Esophagus mucosa (tissue), 1 donor: ENCODE measurements at regions not wholly inside any gene's neighbourhood (a gene's known extent, or its start where the extent isn't known, plus 50 kb on each side); places are given as distances from the start of the nearest gene placed in this dataset.
A peak's percentile ranks its signal among the peaks of the same experiment; 100 is the strongest.

Source experiments
- ATAC-seq: fragments of 200-7000 bp; cut with Tn5 transposase; one replicate; pipeline ENCODE4 v1.9.1; 2020
- donor health status: DM: yes; HTN: yes; CAD: no.

DNA sequence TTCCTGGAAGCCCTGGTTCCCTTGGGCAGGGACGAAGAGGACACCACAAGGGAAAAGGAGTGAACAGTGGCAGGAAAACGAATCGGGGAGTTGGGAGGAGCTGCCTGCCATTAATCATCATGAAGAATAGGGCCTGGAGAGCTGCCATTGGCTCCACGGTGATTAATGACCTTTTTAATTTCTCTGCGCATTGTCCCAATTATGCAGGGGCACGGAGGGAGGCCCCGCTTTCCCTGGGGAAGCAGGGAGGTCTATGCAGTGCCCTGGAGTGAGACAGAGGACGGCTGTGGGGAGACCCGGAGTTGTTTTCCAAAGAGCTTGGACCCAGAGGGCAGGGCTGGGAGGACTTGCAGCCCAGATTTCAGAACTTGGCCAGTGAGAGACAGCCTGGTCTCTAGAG lies 338.9 kb upstream of the C16orf82 start:
- ATAC-seq = peak; percentile 47

DNA sequence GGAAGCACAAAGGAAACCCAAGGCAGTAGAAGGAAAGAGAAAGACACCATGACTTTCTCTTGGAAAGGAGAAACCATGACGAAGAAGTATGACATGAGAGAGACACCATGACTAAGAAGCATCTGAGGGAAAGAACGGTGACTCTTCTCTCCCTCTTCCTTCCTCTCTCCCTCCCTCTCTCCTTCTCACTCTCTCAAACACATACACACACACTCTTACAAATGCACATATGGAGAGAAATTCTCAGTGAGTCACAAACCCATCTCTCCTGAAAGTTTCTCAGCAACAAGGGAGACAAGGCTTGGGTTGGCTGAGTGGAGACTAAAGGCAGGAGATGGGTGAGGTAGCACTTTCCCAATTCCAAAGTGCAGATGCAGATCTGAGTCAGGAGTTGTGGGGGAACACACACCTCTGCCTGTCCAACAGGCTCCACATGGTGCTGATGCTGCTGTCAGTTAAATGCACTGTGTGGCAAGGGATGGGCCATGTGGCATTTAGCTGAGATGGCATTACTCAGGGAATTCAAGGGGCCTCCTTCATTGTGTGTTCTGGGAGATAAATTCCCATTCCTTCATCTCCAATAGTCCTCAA lies 336.7 kb upstream of the C16orf82 start:
- ATAC-seq = peak; percentile 52

DNA sequence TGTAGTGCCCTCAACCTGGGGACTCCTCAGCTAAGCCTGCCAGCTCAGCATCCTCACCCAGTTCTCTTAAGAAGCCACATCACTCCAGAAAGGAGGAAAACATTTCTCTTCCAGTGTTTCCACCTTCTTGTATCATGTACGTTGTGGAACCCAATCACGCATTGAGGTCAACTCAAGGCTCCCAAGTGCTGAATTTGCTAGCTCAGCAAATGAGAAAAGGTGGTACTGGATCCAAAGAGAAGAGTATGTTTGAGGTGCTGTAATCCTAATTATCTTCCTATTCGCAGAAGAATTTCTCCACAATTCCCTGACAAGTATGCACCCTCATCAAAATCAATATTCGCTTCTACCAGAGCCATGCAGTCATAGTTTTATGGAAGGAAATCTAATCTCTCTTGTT lies 335.0 kb upstream of the C16orf82 start:
- ATAC-seq = no peak

DNA sequence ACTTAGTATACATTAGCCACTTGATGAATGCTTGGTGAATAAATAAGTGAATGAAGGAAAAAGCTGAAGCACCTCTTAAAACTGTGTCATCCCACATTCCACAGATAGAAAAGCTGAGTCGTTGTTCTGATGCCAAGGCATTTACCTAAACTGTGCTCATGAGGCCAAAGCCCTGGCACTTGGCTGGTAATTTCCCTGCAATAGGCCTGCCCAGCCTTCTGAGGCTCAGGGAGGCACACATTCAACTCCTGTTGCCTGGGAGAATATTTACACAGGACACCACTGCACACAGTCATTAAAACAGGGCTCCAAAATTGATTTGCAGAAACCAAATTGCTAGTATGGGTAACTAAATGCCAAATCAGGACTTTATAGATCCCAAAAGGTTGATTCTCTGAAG lies 333.0 kb upstream of the C16orf82 start:
- no peak for ATAC-seq

DNA sequence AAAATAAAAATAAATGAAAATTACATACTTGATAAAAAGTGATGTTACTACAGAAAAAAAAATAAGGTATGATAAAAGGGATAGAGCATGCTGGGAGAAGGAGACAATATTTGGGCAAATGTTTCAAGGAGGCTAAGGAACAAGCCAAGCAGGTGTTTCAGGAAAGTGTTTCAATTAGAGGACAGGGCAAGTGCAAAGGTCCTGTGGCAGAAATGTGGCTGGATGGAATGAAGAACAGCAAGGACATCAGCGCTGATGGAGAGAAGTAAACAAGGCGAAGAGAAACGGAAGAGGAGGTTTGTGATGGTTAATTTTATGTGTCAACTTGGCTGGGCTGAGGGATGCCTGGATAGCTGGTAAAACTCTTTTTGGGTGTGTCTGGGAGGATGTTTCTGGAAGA lies 331.2 kb upstream of the C16orf82 start:
- ATAC-seq = no peak

DNA sequence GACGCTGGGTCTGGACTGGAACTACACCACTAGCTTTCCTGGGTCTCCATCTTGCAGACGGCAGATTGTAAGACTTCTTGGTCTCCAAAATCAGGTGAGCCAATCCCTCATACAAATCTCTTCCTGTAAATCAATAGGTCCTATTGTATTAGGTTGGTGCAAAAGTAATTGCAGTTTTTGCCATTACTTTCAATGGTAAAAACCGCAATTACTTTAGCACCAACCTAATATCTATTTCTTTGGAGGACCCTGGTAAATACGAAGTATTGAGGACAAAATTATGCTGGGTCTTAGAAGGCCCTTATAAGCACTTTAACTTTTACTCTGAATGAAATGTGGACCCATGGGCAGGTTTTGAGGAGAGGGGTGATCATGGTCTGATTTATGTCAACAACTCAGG lies 330.6 kb upstream of the C16orf82 start:
- ATAC-seq = no peak

DNA sequence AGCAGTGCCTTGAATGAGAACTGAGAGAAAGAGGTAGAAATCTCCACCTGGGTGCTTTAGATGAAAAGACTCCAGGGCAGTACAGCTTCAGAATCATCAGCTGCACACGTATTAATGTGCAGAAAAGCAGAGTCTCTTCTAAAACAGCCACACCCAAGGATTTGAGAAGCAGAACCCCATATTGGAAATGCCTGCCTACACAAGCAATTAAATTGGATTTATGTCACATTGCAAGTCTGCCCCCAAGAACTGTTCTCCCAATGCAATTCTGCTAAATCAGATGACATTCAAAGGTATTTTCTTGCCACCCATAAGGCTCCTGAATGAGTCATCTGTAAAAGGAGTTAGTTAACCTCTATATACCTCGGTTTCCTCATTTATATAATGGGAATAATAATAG lies 326.0 kb upstream of the C16orf82 start:
- no peak for ATAC-seq

DNA sequence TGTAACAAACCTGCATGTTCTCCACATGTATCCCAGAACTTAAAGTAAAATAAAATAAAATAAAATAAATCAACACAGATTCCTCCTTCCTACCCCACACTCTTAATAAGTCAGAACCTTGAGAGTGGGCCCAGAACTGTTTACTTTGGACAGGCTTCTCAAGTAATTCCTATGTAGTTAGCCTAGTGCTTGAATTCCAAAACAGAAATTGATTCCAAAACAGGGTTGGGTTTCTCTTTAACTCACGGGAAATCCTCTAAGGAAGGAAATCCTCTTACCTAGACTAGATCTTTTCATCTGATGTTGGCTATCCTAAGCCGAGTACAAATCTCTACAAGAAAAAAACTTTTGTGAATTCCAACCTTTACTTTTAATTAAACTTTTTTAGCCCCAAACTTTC lies 324.7 kb upstream of the C16orf82 start:
- no peak for ATAC-seq

DNA sequence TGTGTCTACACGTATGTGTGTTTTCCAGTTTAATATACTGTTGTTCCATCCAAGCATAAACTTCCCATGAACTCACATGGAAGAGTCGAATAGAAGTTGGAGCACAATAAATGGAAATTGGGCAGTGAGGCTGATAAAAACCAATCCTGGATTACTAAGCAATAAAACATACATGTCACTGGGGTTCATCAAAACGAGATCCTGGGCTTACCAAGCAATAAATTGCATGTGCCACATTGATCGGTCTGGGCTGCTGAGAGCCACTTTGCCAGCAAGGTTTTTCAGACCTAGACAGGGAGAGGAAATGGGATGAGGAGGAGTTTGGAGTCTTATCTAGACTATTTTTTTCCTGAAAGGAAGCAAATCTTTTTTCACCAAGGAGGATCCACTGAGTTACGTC lies 322.3 kb upstream of the C16orf82 start:
- ATAC-seq = no peak

DNA sequence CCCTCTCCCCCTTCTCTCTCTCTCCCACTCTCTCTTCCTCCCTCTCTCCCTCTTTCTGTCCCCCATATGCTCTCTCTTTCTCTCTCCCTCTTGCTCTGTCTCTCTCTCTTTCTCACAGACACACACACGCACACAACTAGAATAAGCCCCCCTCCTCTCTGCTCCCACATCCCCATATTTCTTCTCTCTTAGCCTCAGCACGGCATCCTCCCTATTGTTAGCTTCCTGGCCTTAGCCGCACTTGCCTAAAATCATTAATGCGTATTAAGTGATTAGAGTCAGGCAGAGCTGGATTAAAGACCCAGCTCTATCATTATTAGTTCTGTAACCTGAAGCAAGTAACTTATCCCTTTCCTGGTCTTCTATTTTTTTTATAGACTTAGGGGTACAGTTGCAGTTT lies 319.0 kb upstream of the C16orf82 start:
- ATAC-seq = no peak

DNA sequence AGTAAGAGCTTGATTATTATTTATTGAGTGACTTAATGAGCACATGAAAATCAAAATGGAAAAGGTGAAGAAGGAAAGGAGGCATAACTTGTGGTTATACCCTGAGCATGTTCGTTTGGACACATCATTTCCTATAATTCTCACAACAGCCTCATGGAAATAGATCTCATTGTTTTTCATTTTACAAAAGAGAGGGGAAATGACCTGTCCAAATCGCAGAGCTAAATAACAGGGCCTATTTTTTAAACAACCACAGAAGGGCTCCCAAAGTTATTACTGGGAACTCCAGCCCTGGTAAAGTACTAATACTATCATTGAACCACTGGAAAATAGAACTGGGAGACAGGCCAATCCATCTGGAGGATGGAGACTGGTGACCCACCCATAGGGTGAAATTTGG lies 317.7 kb upstream of the C16orf82 start:
- ATAC-seq = no peak

DNA sequence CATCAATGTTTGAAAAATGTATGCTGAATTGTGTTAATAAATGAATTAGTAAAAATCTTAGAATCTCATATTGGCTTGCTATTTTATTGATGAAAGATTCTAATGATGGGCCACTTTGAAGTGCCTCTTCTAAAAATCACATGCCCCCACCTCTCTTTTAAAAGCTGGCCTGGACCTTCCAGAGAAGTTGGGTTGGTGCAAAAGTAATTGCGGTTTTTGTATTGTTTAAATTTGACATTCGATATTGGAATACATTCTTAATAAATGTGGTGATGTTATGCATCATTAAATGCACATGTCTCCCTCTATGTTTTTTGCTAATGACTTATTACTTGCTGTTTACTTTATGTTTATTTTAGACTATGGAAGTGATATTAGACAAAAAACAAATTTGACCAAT lies 314.6 kb upstream of the C16orf82 start:
- no peak for ATAC-seq

DNA sequence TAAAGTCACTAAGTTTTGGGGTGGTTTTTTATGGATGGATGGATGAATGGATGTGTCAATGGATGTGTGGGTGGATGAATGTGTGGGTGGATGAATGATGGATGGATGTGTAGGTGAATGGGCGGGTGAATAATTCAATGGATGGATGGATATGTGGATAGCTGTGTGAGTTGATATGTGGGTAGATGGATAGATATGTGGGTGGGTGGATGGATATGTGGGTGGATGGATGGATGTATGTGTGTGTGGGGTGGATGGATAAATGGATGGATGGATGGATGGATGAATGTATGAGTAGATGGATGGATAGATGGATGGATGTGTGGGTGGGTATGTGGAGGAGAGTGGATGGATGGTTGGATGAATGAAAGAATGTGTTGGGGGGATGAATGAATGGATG lies 310.1 kb upstream of the C16orf82 start:
- no peak for ATAC-seq

DNA sequence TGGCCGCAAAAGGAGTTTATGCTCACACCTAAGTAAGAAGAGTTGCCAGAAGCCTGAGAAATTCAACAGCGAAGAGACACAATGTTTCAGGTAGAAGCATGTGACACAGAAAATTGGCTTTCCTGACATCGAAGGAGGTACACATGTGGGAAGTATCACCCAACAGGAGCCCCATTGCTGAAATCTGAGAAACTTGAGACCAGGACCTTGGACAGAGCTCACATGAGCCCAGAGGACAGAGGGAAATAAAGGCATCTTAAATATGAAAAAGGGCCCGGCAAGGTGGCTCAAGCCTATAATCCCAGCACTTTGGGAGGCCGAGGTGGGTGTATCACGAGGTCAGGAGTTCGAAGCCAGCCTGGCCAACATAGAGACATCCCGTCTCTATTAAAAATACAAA lies 304.1 kb upstream of the C16orf82 start:
- no peak for ATAC-seq

DNA sequence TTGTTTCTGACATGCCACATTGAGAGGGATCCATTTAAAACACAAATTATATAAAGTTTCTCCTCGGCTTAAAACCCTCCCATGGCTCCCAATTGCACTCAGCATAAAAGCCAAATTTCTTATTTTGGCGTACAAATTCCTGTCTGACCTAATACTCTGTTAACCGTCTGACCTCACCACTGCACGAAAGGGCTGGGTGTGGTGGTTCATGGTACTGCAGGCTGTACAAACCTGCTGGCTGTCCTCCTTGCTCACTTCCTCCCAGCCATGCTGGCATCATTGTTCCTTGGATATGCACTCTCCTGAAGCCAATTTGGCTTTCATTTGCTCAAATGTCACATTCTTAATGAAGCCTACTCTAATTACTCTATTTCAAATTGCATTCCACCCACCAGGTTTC lies 301.6 kb upstream of the C16orf82 start:
- ATAC-seq = peak; percentile 86

DNA sequence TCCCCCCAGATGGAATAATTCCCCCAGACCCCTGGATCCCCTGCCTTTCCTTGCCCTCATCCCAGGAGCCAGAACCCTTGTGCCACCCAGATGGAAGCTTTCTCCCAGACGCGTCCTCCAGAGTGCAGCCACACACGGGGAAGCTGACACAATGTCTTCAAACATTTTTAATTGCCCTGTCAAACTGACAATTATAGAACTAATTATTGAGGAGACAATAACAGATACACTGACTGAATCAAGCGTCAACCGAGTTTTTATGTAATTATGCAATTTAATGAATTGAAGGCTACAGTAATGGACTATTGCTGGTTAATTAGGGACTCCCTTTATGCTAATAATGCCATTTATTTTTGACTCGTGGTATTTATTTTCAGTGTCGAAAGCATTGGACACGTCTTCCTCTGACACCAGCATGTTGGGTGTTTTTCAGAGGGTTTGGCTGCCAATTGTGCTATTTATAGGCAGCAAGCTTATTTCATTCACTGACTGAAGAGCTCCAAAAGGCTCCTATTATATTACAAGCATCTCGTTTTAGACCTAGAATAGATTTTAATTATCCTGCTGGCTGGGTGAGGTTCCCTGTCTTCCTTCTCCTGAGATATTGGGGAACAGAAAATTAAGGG lies 298.2 kb upstream of the C16orf82 start:
- ATAC-seq = no peak

DNA sequence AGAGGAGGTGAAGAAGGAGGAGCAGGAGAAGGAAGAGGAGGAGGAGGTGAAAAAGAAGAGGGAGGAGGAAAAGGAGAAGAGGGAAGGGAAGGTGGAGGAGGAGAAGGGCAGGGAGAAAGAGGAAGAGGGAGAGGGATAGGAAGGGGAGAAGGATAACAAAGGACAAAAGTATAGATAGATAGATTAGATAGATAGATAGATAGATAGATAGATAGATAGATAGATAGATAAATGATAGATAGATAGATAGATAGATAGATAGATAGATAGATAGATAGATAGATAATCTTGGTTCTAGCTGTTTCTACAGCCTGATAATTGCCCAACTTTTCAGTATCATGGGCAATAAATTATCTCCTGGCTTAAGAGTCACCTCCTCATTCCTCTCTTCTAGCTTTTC lies 296.2 kb upstream of the C16orf82 start:
- no peak for ATAC-seq

DNA sequence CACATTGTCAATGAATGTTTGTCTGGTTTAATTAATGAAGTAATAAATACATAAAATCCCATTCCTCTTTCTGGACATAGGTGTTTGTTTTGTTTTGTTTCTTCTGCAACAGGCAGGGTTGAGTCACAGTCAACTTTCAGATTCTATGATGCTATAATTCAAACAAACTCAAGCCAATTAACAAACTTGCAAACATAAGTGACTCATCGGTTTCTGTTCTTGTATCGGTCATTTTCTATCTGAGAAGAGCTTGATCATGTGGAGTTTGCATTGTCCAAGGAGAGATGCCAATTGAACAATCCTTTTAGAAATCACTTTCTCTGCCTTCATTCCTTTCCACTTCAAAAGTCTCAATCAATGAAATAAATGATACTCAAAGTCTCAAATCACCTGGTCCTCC lies 294.2 kb upstream of the C16orf82 start:
- no peak for ATAC-seq

DNA sequence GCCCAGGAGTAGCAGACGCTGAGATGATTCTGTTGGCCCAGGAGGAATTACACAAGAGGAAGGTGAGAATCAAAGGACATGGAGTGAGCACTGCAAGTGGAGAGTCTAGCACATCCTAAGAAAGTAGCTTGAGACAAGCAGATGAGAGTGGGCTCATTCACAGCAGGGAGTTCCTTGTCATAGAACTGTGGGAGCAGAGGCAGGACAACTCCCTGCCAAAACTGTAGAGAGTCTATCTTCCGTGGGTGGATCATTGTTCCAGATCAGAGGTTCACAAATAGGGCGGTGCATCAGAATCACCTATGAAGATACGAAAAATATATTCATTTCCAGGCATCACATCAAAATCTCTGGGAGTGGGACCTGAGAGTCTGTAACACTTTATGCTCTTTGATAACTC lies 288.9 kb upstream of the C16orf82 start:
- no peak for ATAC-seq

DNA sequence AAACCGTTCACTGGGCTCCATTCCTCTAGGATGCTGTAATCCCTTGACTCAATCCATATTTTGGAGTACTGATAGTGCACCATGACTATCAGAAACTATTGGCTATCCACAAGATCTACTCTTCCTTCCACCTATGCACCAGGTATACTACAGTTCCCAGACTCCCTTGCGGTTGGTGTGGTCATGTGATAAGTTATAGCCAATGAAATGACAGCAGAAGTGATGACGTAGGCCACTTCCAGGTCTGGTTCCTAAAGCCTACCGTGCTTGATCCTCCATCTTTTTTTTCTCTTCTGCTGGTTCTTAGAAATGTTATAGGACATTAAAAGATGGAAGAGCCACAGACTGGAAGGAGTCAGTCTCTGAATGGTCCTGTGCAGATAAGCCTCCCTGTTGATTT lies 278.8 kb upstream of the C16orf82 start:
- no peak for ATAC-seq

DNA sequence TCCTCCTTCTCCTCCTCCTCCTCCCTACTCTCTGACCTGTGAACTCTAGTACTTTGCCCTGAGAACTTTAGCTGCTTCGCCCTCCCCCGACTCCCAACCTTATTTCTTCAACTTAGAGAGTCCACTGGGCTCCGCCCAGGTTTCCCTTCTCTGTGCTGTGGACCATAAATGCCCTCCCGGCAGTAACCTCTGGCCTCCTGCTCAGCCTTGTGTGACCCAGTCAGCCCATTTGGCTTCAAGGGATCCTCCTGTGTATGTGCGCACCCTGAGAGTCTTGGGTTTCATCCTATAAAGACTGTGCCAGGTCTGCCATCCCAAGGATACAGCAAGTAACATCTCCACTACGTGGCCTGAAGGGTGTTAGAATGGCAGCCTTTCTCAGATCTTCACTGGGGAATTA lies 275.6 kb upstream of the C16orf82 start:
- ATAC-seq = no peak

DNA sequence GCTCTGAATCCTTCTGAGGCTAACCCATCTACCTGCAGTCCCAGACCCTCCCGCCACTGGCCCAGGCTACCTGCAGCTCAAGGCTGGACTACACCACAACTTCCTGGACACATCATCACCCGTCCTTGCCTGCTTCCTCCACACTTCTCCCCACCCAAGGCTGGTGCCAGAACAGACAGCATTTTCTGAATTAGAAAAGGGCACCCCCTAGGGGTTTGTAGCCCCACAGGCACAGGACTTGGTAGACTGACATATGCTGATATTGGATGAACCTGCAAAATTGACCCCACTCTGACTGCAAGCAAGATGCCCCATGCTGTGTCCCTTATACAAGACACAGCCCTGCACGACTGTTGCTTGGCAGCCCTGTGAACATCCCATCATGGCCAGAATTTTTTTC lies 271.5 kb upstream of the C16orf82 start:
- ATAC-seq = peak; percentile 13

DNA sequence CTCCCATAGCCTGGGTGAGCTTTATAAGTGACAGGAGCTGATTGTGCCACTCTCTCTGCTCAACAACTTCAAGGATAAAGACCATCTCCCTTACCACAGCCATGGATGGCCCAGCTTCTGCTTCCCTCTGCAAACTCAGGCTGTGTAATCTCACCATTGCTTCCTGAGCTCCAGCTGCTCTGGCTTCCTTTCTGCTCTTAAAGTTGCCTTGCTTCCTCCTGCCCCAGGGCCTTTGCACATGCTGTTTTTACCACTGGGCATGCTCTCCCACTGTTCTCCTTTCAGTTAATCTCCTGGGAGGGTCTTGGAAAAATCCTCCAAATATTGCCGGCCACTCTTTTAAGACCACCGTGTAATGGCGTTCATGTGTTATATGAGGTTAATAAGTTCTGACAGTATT lies 265.1 kb upstream of the C16orf82 start:
- no peak for ATAC-seq

DNA sequence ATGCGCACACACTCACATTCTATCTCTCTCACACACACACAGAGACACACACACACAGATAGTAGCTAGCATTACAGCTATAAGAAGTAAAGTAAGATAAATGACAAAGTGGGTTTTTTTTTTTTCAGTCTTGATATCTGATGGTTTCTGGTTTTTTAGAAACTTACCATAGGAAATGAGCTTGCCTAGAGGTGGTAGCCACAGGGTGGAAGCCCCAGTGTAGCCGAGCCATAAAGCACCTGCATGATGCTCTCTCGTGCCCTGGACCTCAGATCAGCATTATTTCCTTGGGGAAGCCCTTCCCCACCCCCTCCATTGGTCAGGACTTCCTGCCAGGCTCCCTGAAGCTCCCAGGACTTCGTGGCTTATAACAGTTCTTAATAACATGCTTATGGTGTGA lies 264.3 kb upstream of the C16orf82 start:
- ATAC-seq = no peak

DNA sequence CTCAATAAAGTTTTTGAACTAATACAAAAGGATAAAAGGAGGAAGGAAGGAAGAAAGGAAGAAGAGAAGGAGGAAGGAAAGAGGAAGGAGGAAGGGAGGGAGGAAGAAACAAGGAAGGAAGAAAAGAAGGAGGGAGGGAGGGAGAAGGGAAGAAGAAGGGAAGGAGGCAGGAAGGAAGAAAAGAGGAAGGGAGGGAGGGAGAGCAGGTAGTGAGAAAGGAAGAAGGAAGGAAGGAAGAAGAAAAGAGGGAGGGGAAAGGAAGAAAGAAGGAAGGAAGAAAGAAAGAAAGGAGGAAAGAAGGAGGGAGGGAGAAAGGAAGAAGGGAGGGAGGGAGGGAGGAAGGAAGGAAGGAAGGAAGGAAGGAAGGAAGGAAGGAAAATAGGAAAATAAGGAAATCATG lies 263.8 kb upstream of the C16orf82 start:
- ATAC-seq = no peak
